ENCODE measurements at regions not wholly inside any gene's neighbourhood (a gene's known extent, or its start where the extent isn't known, plus 50 kb on each side); places are given as distances from the start of the nearest gene placed in this dataset.

- TF ChIP-seq CHD7 (IDR thresholded peaks at IDR 0.05; ENCODE audit: insufficient replicate concordance, low read length) = no peak
- TF ChIP-seq EP300 (IDR thresholded peaks at IDR 0.05; ENCODE audit: borderline replicate concordance in 1 of 2, low read depth in 2 of 2, low read length in 2 of 2) = no peak
- TF ChIP-seq PHF8 (conservative IDR thresholded peaks at IDR 0.05; ENCODE audit: low read depth, low read length) = no peak
- TF ChIP-seq TAF7 (optimal IDR thresholded peaks at IDR 0.05; ENCODE audit: borderline replicate concordance, low read depth, low read length) = no peak
- TF ChIP-seq FOSL1 (IDR thresholded peaks at IDR 0.05; ENCODE audit: insufficient read depth, low read depth, low read length) = no peak
- TF ChIP-seq JUN (IDR thresholded peaks at IDR 0.05; ENCODE audit: low read depth, low read length) = no peak
- TF ChIP-seq TCF12 (IDR thresholded peaks at IDR 0.05; ENCODE audit: low read depth, low read length) = no peak
- TF ChIP-seq SRF (IDR thresholded peaks at IDR 0.05; ENCODE audit: low read depth, low read length) = no peak
- no peak for TF ChIP-seq RFX5 (IDR thresholded peaks at IDR 0.05; ENCODE audit: borderline replicate concordance, low read depth, low read length)
These were observed 305.4 kb upstream of the ROPN1 start (continued) for GRCh38 chr3:124297062-124297980.
